Coronary artery (tissue), 2 donors: ENCODE measurements at regions not wholly inside any gene's neighbourhood (a gene's known extent, or its start where the extent isn't known, plus 50 kb on each side); places are given as distances from the start of the nearest gene placed in this dataset.

Source experiments
- DNase-seq: peaks from one replicate; pipeline ENCODE4 v3.0.0-alpha.2; 2017; ENCODE audit warnings: low spot score
- H3K27ac ChIP-seq, 2 donors: fragments of 200-600 bp; sonication (generic); one replicate each; pipeline ENCODE4 v1.5.1; 2016 to 2019
- H3K4me3 ChIP-seq: fragments of 200-600 bp; sonication (generic); 2 replicates; pipeline ENCODE4 v1.5.1; 2016; ENCODE audit warnings: mild to moderate bottlenecking, moderate library complexity
- TF ChIP-seq, protein P1 (sequence below): fragments of 200-600 bp; sonication (generic); IDR thresholded peaks from one replicate; pipeline ENCODE4 v1.5.1; 2019; ENCODE audit warnings: antibody characterized with exemption

DNA sequence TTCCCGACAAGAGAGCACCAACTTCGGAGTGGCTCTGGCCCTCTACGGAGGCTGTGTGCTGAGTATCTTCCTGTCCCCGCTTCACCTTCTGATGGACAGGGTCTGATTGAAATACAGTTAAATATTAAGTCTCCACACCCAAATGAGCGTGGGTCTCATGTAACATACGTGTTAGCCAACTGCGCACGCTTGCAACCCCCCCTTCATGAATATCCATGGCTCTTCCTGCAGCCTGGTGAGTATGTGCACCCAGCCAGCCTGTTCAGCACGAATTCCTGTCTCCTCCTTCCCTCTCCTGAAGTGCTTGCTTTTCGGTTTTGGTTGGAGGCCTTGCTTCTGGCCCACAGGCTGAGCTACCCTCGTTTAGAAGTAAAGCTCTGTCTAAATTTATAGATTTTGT lies 102.9 kb upstream of the FRMD1 start:
- no peak for DNase-seq
- TF ChIP-seq, protein P1, sequence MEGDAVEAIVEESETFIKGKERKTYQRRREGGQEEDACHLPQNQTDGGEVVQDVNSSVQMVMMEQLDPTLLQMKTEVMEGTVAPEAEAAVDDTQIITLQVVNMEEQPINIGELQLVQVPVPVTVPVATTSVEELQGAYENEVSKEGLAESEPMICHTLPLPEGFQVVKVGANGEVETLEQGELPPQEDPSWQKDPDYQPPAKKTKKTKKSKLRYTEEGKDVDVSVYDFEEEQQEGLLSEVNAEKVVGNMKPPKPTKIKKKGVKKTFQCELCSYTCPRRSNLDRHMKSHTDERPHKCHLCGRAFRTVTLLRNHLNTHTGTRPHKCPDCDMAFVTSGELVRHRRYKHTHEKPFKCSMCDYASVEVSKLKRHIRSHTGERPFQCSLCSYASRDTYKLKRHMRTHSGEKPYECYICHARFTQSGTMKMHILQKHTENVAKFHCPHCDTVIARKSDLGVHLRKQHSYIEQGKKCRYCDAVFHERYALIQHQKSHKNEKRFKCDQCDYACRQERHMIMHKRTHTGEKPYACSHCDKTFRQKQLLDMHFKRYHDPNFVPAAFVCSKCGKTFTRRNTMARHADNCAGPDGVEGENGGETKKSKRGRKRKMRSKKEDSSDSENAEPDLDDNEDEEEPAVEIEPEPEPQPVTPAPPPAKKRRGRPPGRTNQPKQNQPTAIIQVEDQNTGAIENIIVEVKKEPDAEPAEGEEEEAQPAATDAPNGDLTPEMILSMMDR = no peak
- Histone ChIP-seq H3K27ac (no peak overlapping the region), H3K4me3 (no peak overlapping the region)

DNA sequence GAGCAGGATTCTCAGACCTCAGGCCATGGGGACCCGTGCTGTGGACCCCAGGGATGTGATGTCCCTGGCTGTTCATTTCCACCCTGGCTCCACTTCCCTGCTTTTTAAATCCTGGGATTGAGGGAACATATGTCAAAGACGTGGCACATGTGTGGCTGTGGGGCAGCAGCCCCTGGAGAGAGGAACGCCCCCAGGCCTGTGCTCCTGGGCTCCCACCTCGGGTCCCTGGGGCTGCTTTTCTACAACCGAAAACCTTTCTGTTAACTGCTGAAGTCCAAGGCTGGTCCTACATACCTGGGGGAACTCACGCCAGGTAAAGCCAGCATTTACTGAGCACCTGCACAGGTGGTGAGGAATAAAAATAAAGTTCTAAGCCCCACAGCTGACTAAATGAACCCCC lies 102.3 kb upstream of the FRMD1 start:
- TF ChIP-seq, protein P1 = no peak
- Histone ChIP-seq H3K27ac (no peak overlapping the region), H3K4me3 (no peak overlapping the region)
- DNase-seq = no peak

DNA sequence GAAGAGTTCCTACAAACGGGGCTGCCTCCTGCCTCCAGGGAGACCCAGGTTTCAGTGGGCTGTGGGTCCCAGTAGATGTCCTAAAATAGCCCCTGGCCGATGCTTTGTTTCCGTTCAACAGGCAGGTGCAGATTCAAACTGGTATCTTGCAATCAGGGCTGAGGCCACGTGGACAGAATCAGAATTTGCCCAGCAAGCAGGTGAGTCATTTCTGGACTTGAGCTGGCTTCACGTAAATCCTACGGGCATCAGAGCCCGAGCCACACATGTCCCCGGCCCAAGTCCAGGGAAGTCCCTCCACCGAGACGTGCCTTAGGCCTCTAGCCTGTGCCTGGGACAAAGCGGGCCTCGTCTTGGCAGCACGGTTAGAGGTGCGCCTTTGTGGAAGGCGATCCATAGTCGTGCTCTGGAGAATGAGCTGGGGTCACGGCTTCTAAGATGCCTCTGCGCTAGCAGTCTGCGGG lies 101.6 kb upstream of the FRMD1 start:
- Histone ChIP-seq H3K27ac (no peak overlapping the region), H3K4me3 (no peak overlapping the region)
- TF ChIP-seq, protein P1 = no peak
- no peak for DNase-seq

DNA sequence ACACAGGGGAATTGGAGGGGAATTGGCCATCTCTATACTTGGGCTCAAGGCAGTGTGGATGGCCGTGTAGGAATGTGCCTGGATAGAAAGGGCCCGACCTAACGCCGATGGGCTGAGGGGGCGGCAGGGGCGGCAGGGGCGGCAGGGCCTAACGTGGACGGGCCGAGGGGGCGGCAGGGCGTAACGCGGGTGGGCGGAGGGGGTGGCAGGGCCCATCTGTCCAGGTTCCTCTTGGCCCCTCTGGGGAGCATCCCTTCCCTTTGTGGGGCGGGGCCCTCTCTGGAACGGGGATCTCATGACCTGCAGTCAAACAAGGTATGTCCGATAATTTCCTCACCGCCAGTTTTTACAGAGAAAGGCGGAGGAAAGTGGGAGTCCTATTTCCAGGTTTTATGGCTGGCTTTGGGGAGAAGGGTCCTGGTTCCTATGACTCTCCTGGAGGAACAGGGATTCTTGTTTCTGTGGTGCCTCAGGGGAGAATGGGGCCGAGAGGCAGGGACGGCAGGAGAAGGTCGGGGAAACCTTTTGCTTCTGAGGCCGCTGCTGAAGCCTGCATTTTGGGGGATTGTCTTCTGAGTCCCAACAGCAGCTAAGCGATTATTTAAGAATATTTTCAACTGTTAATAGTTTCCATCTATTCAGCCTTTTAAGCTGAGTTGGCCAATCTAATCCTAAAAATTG lies 100.8 kb upstream of the FRMD1 start:
- no peak for DNase-seq
- TF ChIP-seq, protein P1 = no peak

DNA sequence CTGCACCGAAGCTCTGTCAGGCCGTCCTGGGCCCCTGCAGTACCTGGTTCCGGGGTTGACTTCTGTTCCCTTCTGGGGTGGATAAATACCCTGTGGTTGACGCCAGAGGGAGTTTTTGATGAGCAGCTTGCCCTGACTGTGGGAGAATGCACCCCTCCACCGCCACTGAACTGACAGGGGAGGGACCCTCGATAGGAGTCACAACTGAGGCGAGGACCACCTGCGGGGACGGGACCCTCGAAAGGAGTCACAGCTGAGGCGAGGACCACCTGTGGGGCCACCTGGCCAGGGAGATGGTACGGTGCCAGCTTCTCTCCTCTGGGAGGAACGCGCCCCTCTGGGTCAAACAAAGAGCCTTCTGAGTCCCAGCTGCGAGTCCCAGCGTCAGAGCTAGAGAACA lies 100.1 kb upstream of the FRMD1 start:
- peak; percentile 67 for DNase-seq

More for the DNA sequence above, 100.8 kb upstream of the FRMD1 start:
- H3K4me3 ChIP-seq = no peak overlapping the region
- H3K27ac ChIP-seq = no peak overlapping the region

DNA sequence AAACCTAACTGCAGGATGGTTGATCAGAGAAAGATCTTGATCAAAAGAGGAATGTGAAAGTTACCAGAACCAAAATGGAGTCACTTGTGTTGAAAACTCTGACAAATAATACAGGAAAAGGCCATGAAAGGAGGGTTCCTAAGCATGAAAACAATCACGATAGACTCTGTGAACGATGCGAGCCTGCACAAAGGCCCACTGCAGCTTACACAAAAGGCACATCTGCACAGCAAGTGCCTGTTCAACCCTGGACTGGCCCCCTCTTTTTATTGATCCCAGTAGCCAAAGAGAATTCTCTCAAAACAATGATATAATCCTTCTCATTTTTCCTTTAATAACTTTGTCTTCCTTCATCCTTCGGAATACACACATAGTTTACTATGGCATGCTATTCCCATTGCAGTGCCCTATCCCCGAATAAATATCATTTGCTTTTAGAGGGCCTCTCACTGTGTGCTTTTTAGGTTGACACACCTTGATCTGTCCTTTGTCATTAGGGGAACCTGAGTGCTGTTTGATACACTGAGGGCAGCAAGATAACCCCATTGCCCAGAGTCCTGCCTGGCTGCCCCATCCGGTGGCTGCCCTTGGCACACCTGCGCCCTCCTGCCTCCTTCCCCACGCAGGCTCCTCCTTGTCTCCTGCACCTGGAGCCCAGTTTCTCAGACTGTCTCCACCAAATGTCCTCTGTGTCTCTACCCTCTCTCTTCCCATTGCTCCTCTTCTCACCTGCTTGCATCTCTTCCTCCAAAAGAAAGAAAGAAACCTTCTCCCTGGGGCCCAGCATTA lies 98.3 kb upstream of the FRMD1 start:
- TF ChIP-seq, protein P1 = no peak
- no peak overlapping the region for H3K4me3 ChIP-seq
- DNase-seq = no peak
- H3K27ac ChIP-seq = no peak overlapping the region

More for the DNA sequence above, 100.1 kb upstream of the FRMD1 start:
- TF ChIP-seq, protein P1 = no peak
- Histone ChIP-seq H3K4me3 (no peak overlapping the region), H3K27ac (no peak overlapping the region)
